Occipital lobe (tissue), 1 donor: ENCODE measurements at regions not wholly inside any gene's neighbourhood (a gene's known extent, or its start where the extent isn't known, plus 50 kb on each side); places are given as distances from the start of the nearest gene placed in this dataset.
"Not testable (repeated sequence)": the region's sequence is repeated elsewhere in the genome, so short reads cannot be mapped to it uniquely, and the experiment has no call there.

Experiments used
- DNase-seq: peaks from one replicate; lab custom pipeline; 2025; lab: John Stamatoyannopoulos, UW

DNA sequence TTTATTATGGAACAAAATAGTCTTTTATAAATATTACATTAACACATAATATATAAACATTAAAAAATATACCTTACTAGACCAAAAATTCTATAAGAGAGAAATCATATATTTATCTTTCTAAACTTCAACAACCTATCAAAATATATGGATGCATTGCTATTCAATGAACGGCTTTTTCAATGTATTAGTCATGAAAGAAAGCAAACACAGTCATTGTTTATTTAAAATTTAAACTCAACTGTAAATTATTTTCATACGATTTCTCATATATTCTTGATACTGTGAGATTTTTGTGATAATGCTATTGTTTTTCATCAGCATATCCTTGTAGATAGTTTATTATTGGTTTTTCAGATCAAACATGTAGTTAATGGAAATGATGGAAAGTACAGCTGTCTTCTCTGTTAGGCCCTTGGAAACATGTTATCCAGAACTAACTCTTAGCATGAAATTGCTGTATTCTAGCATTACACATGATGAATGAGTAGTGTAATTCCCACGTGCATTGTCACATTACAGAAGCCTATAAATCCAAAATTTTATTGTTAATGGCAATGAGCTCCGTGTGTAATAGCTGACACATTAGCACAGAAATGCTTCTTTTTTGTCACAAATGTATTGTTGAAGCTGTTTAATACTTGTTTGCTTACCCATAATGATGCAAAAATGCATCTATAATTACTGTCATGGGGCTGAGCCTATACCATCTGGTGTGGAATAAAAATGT is 1639.9 kb downstream of the SLITRK5 start:
- DNase-seq, result no peak

DNA sequence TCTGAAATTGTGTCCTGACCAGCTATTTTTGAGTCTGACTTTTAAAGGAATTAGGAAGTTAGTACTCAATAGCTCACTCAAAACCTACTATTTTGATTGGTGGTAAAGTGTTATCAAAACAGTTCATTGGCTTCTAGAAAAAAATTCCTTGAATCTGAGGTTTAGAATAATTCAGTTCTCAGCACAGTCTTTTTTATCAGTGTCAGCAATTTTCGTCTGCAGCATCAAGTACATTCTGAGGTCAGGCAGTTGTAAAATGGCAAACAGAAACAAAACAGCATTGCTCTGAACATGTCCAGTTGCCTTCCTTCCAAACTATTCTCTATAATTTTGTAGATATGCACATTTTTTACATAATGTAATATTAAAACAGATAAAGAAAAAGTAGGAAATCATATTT is 1644.1 kb downstream of the SLITRK5 start:
- DNase-seq, result no peak

DNA sequence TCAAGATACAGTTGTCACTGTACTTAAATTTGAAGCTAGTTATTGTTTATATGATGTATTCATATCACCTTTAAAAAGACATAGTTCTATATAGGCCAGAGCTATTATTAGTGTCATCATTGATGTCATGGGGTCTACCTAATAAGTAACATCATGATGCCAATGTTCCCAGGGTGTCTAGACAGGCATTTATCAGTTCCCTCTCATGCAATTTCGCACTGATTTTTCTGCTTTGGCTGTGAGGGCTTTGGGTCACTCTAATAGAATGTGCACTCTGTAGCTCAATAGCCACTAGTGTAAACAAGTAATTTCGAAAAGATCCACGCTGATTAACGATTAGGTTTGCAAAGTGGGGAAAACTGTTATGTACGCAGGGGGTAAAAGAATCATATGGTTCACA is 1651.3 kb downstream of the SLITRK5 start:
- DNase-seq, result no peak

DNA sequence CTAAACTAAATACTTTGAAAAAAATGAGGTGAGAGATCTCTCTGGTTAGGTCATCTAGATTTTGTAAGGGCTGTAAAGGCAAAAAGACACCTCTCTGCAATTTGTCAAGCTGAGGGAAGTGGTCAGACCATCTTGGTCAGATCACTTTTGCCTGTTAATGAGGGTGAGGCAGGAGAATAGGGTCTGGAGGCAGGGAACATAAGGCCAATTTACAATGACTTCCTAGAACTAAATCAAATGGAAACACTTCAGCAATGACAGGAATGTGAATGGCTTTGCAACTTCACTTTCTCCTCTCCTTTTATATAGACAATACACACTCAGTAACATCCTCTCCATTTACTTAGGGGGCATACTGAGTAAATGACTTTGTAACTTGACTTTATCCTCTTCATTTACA is 1653.4 kb downstream of the SLITRK5 start:
- no peak for DNase-seq

DNA sequence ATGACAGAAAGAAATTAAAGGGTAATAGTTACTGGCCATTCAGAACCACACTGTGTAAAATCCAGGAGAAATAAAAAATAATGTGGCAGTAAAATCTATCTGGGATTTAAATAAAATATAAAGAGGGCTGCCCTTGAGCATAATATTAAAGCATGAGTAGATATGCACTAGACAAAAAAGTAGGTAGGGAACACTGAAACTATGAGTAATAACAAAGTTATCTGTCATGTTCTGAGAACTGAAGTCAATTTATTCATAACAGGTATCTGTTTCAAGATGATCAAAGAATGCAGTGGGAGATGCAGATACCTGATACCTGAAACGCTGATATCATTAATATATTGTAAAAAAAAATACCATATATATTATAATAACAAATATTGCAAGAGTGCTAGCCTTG is 1672.0 kb downstream of the SLITRK5 start:
- no peak for DNase-seq

DNA sequence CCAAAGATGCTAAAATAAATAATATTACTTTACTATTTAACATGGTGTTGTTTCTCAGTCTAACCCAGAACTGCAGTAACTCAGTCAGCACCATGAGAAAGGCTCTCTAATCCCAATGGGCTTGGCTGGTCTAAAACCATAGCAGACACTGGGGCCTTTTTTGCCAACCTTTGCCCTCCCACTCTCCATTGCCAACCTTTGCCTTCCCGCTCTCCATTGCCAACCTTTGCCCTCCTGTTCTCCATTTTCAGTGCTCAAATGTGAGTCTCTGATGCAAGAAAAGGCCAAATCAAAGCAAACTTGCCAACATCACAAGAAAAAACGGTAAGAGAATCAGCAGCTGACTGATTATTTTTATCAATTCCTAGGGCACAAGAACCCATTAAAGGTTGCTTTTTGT is 1681.2 kb downstream of the SLITRK5 start:
- DNase-seq, result no peak

DNA sequence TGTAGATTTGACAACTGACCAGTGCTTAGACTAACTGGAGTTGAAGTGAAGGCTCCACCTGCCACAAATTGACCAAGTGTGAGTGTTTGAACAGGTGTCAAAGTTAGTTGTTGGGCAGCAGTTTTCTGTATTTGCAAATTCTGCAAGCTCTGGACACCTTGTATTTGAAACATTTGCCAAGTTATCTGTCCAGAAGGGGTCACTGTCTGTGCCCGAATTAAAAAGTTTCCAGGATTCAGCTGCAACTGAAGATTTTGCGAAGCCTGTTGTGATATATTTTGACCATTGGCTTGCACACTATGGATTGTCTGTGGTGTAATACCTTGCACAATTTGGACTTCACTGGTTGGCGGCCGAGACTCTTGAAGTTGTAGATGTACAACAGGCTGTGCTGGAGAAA is 1690.7 kb downstream of the SLITRK5 start:
- no peak for DNase-seq

DNA sequence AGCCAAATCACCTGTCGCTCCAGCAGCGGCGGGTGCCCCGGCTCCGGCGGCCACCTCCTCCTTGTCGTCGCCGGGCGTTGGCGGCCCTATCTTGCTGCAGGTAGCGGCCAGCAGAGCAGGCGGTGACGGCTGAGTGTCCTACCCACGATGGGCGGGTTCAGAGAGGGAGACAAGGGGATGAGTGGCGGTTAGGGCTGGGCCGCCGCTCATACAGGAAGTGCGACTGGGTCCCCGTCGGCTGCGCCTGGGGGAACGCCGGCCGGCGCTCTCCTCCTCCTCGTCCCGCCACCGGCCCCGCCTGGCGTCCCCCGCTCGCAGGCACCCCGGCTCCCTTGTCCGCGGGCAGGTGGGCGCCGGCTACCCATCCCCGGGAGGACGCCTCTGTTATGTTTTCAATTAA is 1692.0 kb downstream of the SLITRK5 start:
- DNase-seq, result no peak

DNA sequence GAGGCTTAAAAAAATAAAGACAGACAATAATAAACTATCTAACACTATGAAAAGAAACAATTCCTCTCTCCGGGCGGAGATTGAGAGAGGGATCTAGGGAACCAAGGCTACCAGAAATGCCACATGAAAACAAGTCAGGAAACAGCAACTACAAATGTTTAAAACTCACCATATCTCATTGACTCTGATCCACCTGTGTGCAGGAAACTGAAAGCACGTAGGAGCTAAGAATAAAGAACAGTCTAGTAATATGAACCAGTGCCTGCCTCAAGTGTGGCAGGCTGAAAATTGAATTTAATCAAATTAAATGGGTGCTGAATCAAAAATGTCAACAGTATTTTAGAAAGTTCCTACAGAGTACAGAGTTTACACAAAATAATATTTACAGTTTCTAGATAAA is 1701.0 kb downstream of the SLITRK5 start:
- no peak for DNase-seq

DNA sequence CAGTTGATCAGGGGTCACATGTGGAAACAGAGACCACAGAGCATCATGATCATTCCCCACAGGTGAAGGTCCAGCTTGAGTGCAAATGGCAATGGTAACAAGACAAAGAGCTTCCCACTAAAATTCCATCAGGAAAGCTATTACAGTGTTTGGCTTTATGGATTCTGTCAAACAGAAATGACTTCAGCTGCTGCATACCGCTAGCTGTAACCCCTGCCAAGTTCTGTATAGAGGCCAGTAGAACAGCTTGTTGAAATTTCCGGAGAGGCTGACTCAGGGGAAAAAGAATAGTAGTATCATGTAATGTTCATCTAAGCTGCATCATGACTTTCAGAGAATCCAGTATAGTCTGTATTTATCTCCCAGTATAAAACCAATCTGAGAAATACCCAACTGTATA is 1704.7 kb downstream of the SLITRK5 start:
- DNase-seq, result no peak

DNA sequence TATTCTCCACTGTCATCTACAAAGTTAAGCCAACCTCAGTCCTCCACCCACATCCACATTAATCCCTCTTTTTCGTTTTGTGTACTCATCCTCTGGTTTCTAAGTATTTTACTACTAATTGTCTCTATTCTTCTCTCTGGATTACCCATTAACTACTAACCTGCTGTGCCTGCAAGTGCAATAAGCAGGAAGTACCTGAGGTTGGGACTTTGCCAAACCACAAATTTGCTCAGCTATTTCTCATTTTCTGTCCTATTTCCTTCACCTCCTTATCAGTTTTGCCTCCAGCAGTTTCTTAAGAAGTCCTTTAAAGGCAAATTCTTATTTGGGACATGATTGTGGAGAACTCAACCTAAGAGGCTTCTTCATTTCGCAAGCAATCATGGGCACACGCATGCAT is 1708.9 kb downstream of the SLITRK5 start:
- DNase-seq, result no peak

DNA sequence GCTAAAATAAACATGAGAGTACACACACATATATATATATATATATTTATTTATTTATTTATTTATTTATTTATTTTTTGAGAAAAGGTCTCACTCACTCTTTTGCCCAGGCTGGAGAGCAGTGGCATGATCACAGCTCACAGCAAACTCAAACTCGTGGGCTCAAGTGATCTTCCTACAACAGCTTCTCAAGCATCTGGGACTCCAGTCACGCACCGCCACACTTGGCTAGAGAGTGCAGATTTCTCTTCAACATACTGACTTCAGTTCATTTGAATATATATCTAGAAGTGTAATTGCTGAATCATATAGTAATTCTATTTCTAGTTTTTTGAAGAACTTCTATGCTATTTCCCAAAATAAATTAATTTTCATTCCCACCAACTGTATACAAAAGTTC is 1711.8 kb downstream of the SLITRK5 start:
- no peak for DNase-seq

DNA sequence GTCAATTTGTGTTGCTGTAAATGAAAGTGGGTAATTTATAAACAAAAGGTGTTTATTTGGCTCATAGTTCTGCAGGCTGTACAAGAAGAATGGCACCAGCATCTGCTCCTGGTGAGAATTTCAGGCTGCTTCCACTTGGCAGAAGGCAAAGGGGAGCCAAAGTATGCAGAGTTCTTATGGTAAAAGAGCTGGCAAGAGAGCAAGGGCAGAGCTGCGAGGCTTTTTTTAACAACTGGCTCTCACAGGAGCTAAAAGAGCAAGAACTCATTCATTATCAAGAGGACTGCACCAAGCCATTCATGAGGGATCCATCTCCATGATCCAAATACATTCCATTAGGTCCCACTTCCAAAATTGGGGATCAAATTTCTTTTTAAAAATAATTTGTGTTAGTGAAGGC is 1712.7 kb downstream of the SLITRK5 start:
- DNase-seq, result no peak

DNA sequence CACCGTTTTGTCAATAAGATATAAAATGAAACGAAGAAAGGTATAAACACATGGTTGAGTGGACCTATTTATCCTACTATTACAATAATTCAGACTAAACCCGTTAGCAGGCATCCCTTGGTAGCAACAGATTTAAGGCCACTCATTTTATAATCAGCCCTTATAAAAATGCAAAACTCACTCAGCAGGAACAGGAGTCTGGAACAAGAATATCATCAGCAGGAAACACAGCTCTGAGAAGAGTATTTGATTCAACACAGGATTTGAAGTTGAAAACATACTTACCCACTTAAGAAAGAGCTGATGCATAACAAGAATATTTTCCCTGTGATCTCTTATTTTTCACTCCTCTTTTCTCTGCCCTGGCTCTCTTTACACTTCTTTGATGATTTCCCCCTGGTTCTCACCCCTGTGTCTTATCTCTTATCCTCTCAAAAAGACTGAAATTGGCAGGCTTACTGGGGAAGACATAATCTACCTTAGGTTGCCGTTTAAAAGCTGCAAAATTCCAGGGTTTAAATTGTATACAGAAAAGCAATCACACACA is 1722.7 kb downstream of the SLITRK5 start:
- DNase-seq, result no peak

DNA sequence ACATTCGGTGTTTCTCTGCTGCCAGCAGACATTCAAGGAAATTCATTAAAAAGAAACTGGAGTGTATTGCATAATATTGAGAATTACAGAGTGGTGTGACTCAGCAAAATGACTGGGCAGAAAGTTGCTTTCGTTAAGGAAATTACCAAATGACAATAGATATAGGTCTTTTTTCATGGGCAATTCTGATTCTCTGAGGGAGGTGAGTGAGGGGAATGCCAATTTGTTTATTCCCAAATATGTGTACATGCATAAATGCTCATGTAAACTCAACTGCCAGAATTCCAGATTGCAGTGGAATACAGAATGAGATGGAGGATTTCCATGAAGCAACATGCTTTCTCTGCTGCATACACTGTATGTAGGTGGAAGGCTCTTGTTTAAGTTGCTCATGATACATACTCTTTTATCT is 1730.1 kb downstream of the SLITRK5 start:
- no peak for DNase-seq

DNA sequence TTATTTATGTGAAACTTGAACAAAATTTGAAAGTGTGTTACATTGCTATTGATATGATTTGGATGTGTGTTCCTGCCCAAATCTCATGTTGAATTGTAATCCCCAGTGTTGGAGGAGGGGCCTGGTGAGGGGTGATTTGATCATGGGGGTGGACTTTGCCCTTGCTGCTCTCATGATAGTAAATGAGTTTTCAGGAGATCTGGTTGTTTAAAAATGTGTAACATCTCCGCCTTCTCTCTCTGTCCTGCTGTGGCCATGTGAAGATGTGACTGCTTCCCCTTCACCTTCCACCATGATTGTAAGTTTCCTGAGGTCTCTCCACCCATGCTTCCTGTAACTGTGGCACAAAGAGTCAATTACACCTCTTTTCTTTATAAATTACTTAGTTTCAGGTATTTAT is 1731.0 kb downstream of the SLITRK5 start:
- DNase-seq, result no peak

DNA sequence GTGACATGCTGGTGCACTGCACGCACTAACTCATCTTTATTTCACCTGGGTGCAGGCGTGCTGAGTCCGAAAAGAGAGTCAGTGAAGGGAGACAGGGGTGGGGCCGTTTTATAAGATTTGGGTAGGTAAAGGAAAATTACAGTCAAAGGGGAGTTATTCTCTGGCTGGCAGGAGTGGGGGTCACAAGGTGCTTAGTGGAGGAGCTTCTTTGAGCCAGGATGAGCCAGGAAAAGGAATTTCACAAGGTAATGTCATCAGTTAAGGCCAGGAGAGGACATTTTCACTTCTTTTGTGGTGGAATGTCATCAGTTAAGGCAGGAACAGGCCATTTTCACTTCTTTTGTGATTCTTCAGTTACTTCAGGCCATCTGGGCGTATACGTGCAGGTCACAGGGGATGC is 1734.9 kb downstream of the SLITRK5 start:
- not testable (repeated sequence) for DNase-seq

DNA sequence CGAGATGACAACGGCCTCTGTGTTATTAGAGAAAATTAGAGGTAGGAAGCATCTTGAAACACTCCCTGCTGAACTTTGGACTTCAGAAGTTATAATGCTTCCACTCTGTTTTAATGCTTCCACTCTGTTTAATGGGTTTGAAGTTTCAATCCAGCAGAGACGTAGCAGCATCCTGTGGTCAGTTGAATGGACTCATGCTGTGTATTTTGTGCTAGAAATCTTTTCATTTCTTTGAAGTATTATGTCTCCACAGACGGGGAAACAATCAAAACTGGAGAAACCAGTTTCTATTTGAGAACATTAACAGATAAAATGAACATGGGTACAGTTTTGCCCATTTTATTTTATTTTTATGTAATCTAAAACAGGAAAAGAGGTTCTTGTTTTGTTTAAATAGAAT is 1736.2 kb downstream of the SLITRK5 start:
- DNase-seq, result no peak

DNA sequence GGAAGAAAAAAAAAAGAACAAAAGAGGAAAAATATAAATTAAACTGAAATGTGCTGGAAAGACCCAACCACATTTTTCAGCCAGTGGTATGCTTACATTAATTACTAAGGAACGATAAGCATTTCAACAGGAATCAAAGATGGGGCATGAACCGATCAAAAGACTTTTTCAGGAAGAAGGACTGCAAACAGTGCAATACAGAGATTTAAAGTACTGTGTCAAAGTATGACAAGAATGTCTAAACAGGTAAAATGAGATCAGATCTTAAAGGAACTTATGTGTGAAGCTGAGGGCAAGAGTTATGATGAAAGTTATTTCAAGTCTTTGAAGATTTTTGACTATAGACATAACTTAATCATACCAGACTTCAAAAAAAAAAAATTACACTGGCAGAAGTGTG is 1761.8 kb downstream of the SLITRK5 start:
- no peak for DNase-seq

DNA sequence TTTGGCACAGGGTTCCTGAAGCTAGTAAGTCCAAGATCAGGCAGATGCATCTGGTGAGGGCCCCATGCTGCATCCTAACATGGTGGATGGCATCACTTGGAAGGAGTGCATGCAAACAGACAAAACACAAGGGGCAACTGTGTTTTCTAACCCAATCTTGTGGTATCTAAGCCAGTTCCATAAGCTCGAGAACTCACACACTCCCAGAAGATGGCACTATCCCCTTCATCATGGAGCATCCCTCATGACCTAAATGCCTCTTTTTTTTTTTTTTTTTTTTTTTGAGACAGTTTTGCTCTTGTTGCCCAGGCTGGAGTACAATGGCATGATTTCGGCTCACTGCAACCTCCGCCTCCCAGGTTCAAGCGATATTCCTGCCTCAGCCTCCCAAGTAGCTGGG is 1763.5 kb downstream of the SLITRK5 start:
- DNase-seq, result not testable (repeated sequence)

DNA sequence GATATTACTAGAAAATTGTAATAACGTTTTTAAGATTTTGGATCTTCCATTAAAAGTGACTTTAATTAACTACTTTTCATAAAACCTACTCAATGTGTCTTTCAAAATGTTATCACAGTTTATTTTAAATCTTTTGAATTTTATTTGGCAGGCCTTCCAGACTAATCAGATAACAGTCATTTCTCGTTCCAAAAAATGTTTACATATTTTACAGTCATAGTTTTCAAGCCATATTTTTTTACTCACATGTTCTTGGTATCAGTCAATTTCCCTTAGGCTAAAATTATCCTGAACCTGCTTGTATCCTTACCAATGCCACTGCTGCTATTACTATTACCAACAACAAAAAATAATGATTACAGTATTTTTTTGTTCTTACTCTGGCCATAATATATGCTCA is 1783.5 kb downstream of the SLITRK5 start:
- DNase-seq, result no peak

DNA sequence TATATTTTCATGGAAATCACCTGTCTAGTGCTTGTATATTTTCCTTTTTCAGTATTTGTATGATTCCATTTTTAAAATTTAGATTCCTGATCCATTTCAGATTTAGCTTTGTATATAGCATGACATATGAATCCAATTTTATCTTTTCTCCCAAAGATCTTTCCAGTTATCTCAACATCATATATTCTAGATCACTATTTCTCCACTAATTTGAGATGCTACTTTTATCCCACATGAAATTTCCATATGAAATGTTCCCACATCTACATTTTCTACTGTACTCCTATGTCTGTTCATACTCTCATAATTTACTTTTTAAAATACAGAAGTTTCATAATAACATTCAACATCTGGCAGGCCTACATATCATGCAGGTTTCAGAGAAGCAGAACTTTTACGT is 1784.1 kb downstream of the SLITRK5 start:
- no peak for DNase-seq

DNA sequence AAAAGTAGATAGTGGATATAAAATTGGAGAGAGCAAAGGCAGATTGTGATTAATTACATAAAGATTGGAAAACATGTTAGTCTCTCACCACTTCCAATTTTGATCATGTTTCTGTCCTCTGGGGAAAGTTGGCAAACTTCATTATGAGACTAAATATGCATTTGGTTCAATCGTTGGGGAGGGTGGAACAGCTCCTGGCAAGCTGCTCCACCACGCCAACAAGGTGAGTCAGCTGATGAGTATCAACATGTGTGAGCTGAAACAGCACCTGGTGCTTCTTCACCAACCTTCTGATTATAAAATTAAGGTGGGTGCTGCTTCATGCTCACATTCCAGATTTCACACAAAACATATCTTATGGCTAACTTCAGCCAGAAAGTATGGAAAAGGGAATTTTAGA is 1784.6 kb downstream of the SLITRK5 start:
- no peak for DNase-seq

DNA sequence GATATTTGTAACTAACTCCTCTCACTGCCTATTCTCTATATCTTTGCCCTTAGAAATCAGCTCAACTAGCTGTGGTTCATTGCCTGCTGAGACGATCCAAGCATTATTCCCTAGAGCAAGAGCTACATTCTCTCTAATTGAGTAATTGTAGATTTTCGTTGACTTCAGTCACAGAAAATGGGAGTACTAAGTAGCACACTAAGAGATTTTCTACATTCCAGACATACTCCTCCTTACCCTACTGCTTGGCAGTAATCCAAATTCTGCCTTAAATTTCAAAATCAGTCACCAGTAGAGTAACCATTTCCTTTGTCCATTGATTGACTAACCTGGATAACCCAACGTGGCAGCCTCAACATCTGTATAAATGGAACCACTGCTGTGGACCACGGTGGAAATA is 1786.8 kb downstream of the SLITRK5 start:
- no peak for DNase-seq
